ENCODE measurements at regions not wholly inside any gene's neighbourhood (a gene's known extent, or its start where the extent isn't known, plus 50 kb on each side); places are given as distances from the start of the nearest gene placed in this dataset.

DNA sequence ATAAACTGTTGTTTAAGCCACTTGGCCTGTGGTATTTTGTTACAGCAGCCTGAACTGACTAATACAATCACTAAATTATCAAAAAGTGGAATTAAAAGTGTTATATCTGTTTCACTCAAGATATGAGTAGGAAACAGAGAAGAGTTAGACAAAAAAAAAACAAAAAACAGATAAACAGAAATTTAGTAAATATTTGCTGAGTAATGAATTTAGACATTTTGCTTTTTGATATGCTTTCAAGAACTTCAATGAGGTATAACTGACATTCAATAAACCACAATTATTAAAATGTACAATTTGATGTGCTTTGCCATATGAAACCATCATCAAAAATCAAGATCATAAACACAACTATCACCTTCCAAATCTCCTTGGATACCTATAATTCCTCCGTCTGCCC is 369.2 kb downstream of the PAX1 start:
- H2BK120ac ChIP-seq (replicated peaks; ENCODE audit: low read depth, low read length): no peak overlapping the region
- 100% methylated on average over 1 of the region's 1 CpG; no CpG with 5 or more reads in 1 of the 2 experiments for WGBS, 2 experiments (ENCODE audit: extremely low coverage in 1 of 2, insufficient coverage in 1 of 2, insufficient read length in 1 of 2, insufficient replicate concordance in 2 of 2, low coverage in 1 of 2, low lambda C conversion rate in 2 of 2, missing lambda C conversion rate in 1 of 2)
- no peak overlapping the region for H2BK5ac ChIP-seq (ENCODE audit: low read depth, low read length)
- H3K4me1 ChIP-seq (replicated peaks in 1 of 4; ENCODE audit: control insufficient read depth in 3 of 4, insufficient read depth in 4 of 4, low read length in 3 of 4): no peaks in the 10 kb centered on the region
- H3K27me3 ChIP-seq (replicated peaks in 1 of 4; ENCODE audit: control insufficient read depth in 3 of 4, extremely low read depth in 1 of 4, insufficient read depth in 3 of 4, low read length in 3 of 4): no peaks in the 10 kb centered on the region
- CTCF ChIA-PET (ENCODE audit: partially characterized antibody): no interaction called here
- no peak overlapping the region for H3K14ac ChIP-seq (ENCODE audit: insufficient read length)
- H3K79me2 ChIP-seq (ENCODE audit: control insufficient read depth in 1 of 2, insufficient read depth in 2 of 2, low read length in 2 of 2): no peaks in the 10 kb centered on the region
- no peak overlapping the region for H2BK20ac ChIP-seq (ENCODE audit: low read length)
- no peak overlapping the region for H3K4me3 ChIP-seq (ENCODE audit: extremely low read depth in 1 of 4, insufficient read depth in 2 of 4, low read depth in 3 of 4, low read length in 4 of 4)
- no peaks in the 10 kb centered on the region for H3K36me3 ChIP-seq (ENCODE audit: control insufficient read depth in 2 of 4, insufficient read depth in 4 of 4, low read length in 3 of 4)
- DNase-seq (ENCODE audit: low read depth in 1 of 2, low spot score in 2 of 2) (no peak), FAIRE-seq (no peak)
- no peak overlapping the region for H3K23ac ChIP-seq (ENCODE audit: insufficient read length)
- no peak overlapping the region for H3K9ac ChIP-seq (replicated peaks in 1 of 4; ENCODE audit: extremely low read depth in 1 of 4, low read depth in 3 of 4, low read length in 3 of 4)
- no peak overlapping the region for H4K5ac ChIP-seq (ENCODE audit: insufficient read length, low read depth, low read length)
- no peak overlapping the region for H3K4me2 ChIP-seq (ENCODE audit: insufficient read depth in 1 of 2, low read depth in 2 of 2, low read length in 2 of 2)
- TF ChIP-seq MAFK (IDR thresholded peaks at IDR 0.05; ENCODE audit: low read depth, low read length) (peak; percentile 61; the same call in 1 of the 2 replicates), NANOG (IDR thresholded peaks at IDR 0.05; ENCODE audit: insufficient read depth, low read depth, low read length, poor library complexity, severe bottlenecking) (no peak), SIX5 (IDR thresholded peaks at IDR 0.05; ENCODE audit: low read depth, low read length) (no peak)
- H3K4ac ChIP-seq (replicated peaks; ENCODE audit: insufficient read length, low read depth, low read length): no peak overlapping the region
- no peak overlapping the region for H4K8ac ChIP-seq (ENCODE audit: extremely low read depth, insufficient read depth, low read length)
- no peak overlapping the region for H3K18ac ChIP-seq (ENCODE audit: extremely low read depth, low read length)
- H3K56ac ChIP-seq (replicated peaks; ENCODE audit: insufficient read length, low read depth, low read length): no peak overlapping the region
- H3K27ac ChIP-seq (ENCODE audit: low read depth, low read length): no peak overlapping the region
- H2BK12ac ChIP-seq (ENCODE audit: low read depth, low read length): no peak overlapping the region
- H3K79me1 ChIP-seq (ENCODE audit: low read depth, low read length): no peaks in the 10 kb centered on the region
- H4K91ac ChIP-seq (replicated peaks; ENCODE audit: insufficient read length, low read length): no peak overlapping the region
- POLR2A ChIA-PET (ENCODE audit: partially characterized antibody): no interaction called here
- no peaks in the 10 kb centered on the region for H4K20me1 ChIP-seq (replicated peaks in 1 of 2; ENCODE audit: control insufficient read depth in 1 of 2, insufficient read depth in 2 of 2, low read length in 2 of 2)
- no peaks in the 10 kb centered on the region for H3K23me2 ChIP-seq (ENCODE audit: low read depth, low read length)
- no peak overlapping the region for H2AK5ac ChIP-seq (ENCODE audit: low read depth, low read length)
- H2AFZ ChIP-seq (ENCODE audit: low read length): no peak overlapping the region
- no peaks in the 10 kb centered on the region for H3K9me3 ChIP-seq (ENCODE audit: insufficient read depth in 2 of 2, low read depth in 1 of 2, low read length in 1 of 2)
- no peak overlapping the region for H2BK15ac ChIP-seq (ENCODE audit: low read length)

Data from H1 (cell line).